Thyroid gland (tissue), 4 donors: ENCODE measurements at regions not wholly inside any gene's neighbourhood (a gene's known extent, or its start where the extent isn't known, plus 50 kb on each side); places are given as distances from the start of the nearest gene placed in this dataset.

Experiments
- POLR2A ChIP-seq, 2 donors: fragments of 450-650 bp; IDR thresholded peaks; one replicate each; pipeline ENCODE4 v1.6.1; 2017; ENCODE audit warnings: antibody characterized with exemption in 2 of 2, mild to moderate bottlenecking in 2 of 2, moderate library complexity in 1 of 2
- TF ChIP-seq, protein P1 (sequence below), 6 experiments: fragments of 200-600 bp in 3 of 6; fragments of 450-650 bp in 3 of 6; sonication (generic) in 3 of 6; IDR thresholded peaks; one replicate each; pipeline ENCODE4 v1.5.1; 2016 to 2019; ENCODE audit warnings: antibody characterized with exemption in 6 of 6, mild to moderate bottlenecking in 2 of 6, inconsistent platforms in 1 of 6, moderate library complexity in 1 of 6

DNA sequence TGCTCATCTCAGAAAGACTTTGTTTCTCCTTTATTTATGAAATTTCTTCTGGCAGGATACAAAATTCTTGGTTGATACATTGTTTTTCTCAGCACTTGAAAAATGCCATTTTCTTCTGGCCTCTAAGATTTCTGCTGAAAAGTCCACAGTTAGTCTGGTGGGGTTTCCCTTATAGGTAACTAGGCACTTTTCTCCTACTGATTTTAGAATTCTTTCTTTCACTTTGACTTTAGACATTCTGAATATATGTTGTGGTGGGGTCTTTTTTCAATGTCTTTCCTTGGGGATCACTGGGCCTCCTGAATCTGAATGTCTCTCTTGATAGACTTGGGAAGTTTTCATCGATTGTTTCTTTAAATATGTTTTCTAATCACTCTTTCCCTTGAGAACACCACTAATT lies 79.6 kb downstream of the CETN3 start:
- TF ChIP-seq, protein P1, sequence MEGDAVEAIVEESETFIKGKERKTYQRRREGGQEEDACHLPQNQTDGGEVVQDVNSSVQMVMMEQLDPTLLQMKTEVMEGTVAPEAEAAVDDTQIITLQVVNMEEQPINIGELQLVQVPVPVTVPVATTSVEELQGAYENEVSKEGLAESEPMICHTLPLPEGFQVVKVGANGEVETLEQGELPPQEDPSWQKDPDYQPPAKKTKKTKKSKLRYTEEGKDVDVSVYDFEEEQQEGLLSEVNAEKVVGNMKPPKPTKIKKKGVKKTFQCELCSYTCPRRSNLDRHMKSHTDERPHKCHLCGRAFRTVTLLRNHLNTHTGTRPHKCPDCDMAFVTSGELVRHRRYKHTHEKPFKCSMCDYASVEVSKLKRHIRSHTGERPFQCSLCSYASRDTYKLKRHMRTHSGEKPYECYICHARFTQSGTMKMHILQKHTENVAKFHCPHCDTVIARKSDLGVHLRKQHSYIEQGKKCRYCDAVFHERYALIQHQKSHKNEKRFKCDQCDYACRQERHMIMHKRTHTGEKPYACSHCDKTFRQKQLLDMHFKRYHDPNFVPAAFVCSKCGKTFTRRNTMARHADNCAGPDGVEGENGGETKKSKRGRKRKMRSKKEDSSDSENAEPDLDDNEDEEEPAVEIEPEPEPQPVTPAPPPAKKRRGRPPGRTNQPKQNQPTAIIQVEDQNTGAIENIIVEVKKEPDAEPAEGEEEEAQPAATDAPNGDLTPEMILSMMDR (IDR thresholded peaks at IDR 0.05) = no peak
- TF ChIP-seq POLR2A (IDR thresholded peaks at IDR 0.05) = no peak
